CD1c-positive myeloid dendritic cell (primary cell): ENCODE measurements at regions not wholly inside any gene's neighbourhood (a gene's known extent, or its start where the extent isn't known, plus 50 kb on each side); places are given as distances from the start of the nearest gene placed in this dataset.
"Not testable (repeated sequence)": the region's sequence is repeated elsewhere in the genome, so short reads cannot be mapped to it uniquely, and the experiment has no call there.

Source experiments
- DNase-seq: peaks from one replicate; pipeline ENCODE4 v3.0.0-alpha.2; 2016; ENCODE audit errors: extremely low spot score

GRCh38 chr20:48405909-48406308, 421.9 kb downstream of the PREX1 start:
- no peak for DNase-seq

- no peak for DNase-seq
Measured at GRCh38 chr20:48404598-48404997, 423.2 kb downstream of the PREX1 start.

- DNase-seq: no peak
Measured at GRCh38 chr20:48403167-48403761, 424.5 kb downstream of the PREX1 start.

- DNase-seq: no peak
Measured at GRCh38 chr20:48401359-48401758, 426.4 kb downstream of the PREX1 start.

GRCh38 chr20:48400009-48400408, 427.8 kb downstream of the PREX1 start:
- DNase-seq: no peak

- no peak for DNase-seq
Measured at GRCh38 chr20:48398506-48399449, 429.0 kb downstream of the PREX1 start.

- not testable (repeated sequence) for DNase-seq
Measured at GRCh38 chr20:48396981-48397861, 430.6 kb downstream of the PREX1 start.

GRCh38 chr20:48395816-48396546, 431.8 kb downstream of the PREX1 start:
- DNase-seq: no peak

- DNase-seq: no peak
Measured at GRCh38 chr20:48394415-48395081, 433.3 kb downstream of the PREX1 start.

- DNase-seq: no peak
Measured at GRCh38 chr20:48393737-48394314, 434.0 kb downstream of the PREX1 start.

GRCh38 chr20:48393311-48393685, 434.5 kb downstream of the PREX1 start:
- DNase-seq: no peak

- DNase-seq: no peak
Measured at GRCh38 chr20:48392407-48393310, 435.1 kb downstream of the PREX1 start.

- DNase-seq: no peak
Measured at GRCh38 chr20:48390981-48391380, 436.8 kb downstream of the PREX1 start.

GRCh38 chr20:48387675-48388074, 440.1 kb downstream of the PREX1 start:
- no peak for DNase-seq

- no peak for DNase-seq
Measured at GRCh38 chr20:48385527-48385926, 442.3 kb downstream of the PREX1 start.

- no peak for DNase-seq
Measured at GRCh38 chr20:48385114-48385513, 442.7 kb downstream of the PREX1 start.

GRCh38 chr20:48384147-48384818, 443.5 kb downstream of the PREX1 start:
- peak; percentile 3 for DNase-seq

- DNase-seq: no peak
Measured at GRCh38 chr20:48383252-48383651, 444.5 kb downstream of the PREX1 start.

GRCh38 chr20:48382304-48382703, 445.5 kb downstream of the PREX1 start:
- no peak for DNase-seq
